Epithelial cell of esophagus (primary cell): ENCODE measurements at regions not wholly inside any gene's neighbourhood (a gene's known extent, or its start where the extent isn't known, plus 50 kb on each side); places are given as distances from the start of the nearest gene placed in this dataset.
"Not testable (repeated sequence)": the region's sequence is repeated elsewhere in the genome, so short reads cannot be mapped to it uniquely, and the experiment has no call there.

Experiments
- DNase-seq: peaks from one replicate; pipeline ENCODE4 v3.0.0; 2010; ENCODE audit warnings: low read depth
- H3K4me3 ChIP-seq: 2 replicates; pipeline ENCODE4 v1.5.1; 2011; ENCODE audit warnings: mild to moderate bottlenecking, low read length, control low read depth
- TF ChIP-seq, protein P1 (sequence below): IDR thresholded peaks from 2 replicates; pipeline ENCODE4 v1.5.1; 2011; ENCODE audit warnings: low read depth, mild to moderate bottlenecking, low read length, control low read depth, inconsistent platforms; ENCODE audit not compliant: insufficient read depth; ENCODE audit errors: missing control alignments

DNA sequence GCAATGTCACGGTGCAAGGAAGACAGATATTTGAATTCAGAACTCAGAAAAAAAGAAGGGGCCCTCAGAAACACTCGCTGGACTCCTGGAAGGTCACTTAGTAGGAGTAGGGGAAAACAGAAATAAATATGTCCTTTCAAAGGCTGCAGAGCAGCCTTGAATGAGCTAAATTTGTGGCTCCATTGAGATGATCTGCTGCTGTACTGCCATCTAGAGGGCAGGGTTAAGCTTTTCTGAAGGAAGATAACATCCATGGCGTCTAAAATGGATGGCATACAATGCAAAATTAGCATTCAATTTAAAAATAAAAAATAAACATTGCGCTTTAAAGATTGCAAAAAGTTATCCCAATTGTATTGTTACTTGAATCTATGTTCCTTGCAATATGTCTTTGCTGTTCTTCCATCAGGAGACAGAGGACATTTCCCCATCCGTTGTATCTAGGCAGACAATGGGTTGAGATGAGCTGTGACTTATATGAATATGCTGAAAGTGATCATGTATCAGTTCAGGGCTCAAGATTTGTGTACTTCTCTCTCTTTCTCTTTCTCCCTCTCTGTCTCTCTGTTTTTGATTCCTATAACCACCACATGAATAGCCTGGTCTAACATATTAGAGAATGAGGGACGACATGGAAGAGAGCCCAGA is 642.2 kb downstream of the SH2D4B start:
- DNase-seq = peak; percentile 16
- TF ChIP-seq, protein P1, sequence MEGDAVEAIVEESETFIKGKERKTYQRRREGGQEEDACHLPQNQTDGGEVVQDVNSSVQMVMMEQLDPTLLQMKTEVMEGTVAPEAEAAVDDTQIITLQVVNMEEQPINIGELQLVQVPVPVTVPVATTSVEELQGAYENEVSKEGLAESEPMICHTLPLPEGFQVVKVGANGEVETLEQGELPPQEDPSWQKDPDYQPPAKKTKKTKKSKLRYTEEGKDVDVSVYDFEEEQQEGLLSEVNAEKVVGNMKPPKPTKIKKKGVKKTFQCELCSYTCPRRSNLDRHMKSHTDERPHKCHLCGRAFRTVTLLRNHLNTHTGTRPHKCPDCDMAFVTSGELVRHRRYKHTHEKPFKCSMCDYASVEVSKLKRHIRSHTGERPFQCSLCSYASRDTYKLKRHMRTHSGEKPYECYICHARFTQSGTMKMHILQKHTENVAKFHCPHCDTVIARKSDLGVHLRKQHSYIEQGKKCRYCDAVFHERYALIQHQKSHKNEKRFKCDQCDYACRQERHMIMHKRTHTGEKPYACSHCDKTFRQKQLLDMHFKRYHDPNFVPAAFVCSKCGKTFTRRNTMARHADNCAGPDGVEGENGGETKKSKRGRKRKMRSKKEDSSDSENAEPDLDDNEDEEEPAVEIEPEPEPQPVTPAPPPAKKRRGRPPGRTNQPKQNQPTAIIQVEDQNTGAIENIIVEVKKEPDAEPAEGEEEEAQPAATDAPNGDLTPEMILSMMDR = peak; percentile 43

DNA sequence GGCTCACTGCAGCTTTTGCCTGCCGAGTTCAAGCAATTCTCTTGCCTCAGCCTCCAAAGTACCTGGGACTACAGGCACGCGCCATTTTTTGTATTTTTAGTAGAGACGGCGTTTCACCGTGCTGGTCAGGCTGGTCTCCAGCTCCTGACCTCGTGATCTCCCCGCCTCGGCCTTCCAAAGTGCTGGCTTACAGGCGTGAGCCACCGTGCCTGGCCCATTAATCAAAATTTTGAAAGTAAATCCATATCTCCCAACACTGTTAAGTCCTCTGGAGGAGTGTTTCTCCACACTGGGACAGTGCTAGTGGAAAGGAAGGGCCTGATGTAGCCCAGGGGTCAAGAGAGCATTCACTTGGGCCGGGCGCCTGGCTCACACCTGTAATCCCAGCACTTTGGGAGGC is 644.6 kb downstream of the SH2D4B start:
- H3K4me3 ChIP-seq = no peak overlapping the region
- DNase-seq = no peak
- TF ChIP-seq, protein P1 = no peak

More for the DNA sequence above, 642.2 kb downstream of the SH2D4B start:
- H3K4me3 ChIP-seq = no peak overlapping the region

DNA sequence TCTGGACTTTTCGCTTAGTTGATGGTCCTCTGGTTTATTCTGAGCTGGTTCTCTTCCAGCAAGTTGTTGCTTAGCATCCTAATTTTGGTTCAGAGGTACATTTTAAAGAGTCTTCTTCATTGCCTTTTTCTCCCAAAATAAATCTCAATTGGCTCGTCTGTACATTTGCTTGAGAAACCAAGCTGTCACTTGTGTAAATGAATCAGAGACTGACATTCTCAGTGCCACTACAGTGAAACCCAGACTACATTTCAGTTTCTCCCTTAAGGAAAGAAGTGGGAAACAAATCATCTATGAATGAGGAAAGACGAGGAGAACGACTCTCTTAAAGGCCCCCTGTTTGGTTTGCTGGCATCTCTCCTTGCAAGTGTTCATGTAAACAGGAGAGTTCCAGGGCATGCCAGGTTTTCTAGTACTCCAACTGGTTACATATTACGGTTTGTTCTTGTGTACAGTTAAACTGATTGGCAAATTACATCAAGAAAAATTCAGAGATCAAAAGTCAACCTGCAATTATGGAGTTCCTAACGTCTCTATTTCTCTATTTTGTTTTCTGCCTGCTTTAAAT is 654.6 kb downstream of the SH2D4B start:
- TF ChIP-seq, protein P1 = no peak
- H3K4me3 ChIP-seq = no peak overlapping the region
- DNase-seq = no peak

DNA sequence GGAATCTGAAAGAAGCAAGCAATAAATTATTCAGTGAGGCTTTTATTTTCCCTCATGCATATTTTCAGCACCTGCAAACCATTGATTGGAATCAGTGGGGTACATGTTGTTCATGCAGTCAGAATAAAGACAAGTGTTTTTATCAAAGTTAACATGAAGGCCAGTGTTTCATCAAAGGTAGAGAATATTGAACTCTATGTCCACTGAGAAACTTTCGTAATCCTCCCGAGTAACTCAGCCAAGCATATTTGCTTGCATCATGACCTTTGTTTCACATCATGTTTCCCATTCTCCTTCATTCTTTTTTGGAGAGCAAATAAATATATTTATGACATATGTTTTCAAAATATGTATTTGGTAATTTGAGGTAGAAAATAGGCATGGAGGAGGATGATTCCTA is 663.1 kb downstream of the SH2D4B start:
- TF ChIP-seq, protein P1 = no peak
- DNase-seq = no peak
- no peak overlapping the region for H3K4me3 ChIP-seq

DNA sequence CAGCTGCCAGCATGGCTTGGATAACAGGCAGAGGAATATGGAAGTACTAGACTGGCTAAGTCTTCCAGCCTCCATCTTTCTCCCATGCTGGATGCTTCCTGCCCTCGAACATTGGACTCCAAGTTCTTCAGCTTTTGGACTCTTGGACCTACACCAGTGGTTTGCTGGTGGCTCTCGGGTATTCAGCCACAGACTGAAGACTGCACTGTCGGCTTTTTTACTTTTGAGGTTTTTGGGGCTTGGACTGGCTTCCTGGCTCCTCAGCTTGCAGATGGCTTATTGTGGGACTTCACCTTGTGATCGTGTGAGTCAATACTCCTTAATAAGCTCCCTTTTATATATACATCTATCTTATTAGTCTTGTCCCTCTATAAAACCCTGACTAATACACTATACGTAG is 667.6 kb upstream of the NRG3 start:
- not testable (repeated sequence) for DNase-seq, H3K4me3 ChIP-seq

DNA sequence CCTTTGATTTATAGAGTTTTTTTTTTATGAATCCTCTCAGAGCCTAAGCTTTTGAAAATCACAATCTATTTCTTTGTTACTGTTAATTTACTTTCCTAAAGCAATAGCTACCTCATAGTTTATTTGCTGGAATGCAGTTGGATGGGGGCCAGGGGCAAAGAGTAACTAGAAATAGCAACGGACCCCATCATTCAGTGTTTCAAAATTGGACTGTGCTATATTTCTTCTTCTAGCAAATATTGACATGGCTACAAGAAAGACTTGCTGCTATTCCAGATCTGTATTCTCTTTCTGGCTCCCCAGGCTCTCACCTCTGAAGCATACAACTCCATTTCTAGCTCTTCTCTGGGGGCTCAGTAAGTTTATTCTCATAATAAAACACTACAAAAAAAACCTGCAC is 661.6 kb upstream of the NRG3 start:
- DNase-seq = no peak
- TF ChIP-seq, protein P1 = no peak

DNA sequence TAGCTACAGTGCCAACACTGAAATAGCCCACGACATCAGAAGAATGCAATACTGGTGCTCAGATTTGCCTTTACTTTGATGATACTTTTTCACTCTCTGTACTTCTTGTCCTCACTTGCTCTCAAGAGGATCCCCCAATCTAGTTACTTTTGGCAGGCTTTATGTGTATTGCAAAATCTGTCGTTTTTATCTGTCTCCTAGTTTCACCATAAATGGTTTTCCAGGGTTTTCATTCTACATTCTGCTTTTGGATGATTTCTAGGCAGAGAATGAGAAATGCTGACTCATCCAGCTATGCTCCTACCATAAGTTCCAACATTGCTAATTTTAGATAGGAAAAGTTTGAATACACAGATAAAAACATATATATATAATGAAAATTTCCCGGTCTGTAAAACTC is 659.5 kb upstream of the NRG3 start:
- H3K4me3 ChIP-seq = no peak overlapping the region
- DNase-seq = no peak
- TF ChIP-seq, protein P1 = no peak

More for the DNA sequence above, 661.6 kb upstream of the NRG3 start:
- H3K4me3 ChIP-seq = no peak overlapping the region
